ENCODE measurements at regions not wholly inside any gene's neighbourhood (a gene's known extent, or its start where the extent isn't known, plus 50 kb on each side); places are given as distances from the start of the nearest gene placed in this dataset.

DNA sequence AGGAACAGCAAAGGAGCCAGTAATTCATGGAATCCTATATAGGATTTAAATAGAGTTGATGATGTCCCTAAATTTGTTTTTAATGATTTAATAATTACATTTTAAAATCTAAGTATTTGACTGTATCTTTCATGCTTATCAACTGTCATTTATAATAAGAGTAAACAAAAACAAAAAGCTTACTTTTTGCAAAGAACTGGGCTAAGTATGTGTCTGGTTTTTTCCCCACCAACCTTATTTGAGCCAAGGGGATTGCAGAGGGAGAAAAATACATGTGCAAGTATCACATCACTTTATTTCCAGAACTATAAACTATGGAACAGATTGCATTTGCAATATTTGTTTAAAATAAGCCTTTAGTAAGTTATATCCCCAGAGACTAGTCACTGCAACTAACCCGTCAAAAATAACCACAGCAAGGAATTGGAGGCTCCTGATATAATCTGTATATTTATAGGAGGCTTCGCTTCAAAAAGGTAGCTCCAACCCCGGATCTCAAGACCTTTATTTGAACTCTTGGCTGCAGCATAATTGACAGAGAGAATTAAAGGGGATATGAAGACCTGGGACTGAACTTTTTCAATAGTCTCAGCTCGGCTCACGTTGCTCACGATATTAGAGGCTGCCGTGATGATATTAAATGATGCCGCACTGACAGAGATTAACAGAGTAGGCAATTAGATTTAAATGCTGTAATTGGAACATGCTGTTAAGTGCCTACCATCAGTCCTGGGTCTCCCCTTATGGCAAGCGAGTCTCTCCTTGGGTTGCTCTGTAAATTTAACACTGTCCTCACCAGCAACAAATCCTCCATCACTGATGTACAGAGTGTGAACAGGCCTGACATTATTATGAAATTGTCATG is 329.1 kb upstream of the NFIA start (continued):
- TF ChIP-seq BRCA1 (IDR thresholded peaks at IDR 0.05; ENCODE audit: low read depth, low read length) (no peak), TBP (IDR thresholded peaks at IDR 0.05; ENCODE audit: low read depth, low read length) (no peak), SIRT6 (IDR thresholded peaks at IDR 0.05; ENCODE audit: low read length) (no peak), TAF1 (IDR thresholded peaks at IDR 0.05; ENCODE audit: low read depth, low read length) (no peak), CHD2 (IDR thresholded peaks at IDR 0.05; ENCODE audit: low read length) (no peak)
